HEK293T (cell line): ENCODE measurements at regions not wholly inside any gene's neighbourhood (a gene's known extent, or its start where the extent isn't known, plus 50 kb on each side); places are given as distances from the start of the nearest gene placed in this dataset.

Source experiments
- ARNT ChIP-seq: fragments of 450-650 bp; IDR thresholded peaks from 2 replicates; pipeline ENCODE4 v1.6.1; 2017; ENCODE audit warnings: mild to moderate bottlenecking
- BHLHE40 ChIP-seq: fragments of 450-650 bp; IDR thresholded peaks from 2 replicates; pipeline ENCODE4 v1.6.1; 2016; ENCODE audit warnings: mild to moderate bottlenecking, moderate library complexity, borderline replicate concordance
- CTBP1 ChIP-seq: fragments of 450-650 bp; IDR thresholded peaks from 2 replicates; pipeline ENCODE4 v1.6.1; 2016; ENCODE audit warnings: borderline replicate concordance
- ELF4 ChIP-seq: fragments of 450-650 bp; IDR thresholded peaks from 2 replicates; pipeline ENCODE4 v1.6.1; 2017; ENCODE audit warnings: antibody characterized with exemption
- FOXA1 ChIP-seq: fragments of 450-650 bp; IDR thresholded peaks from 2 replicates; pipeline ENCODE4 v1.6.1; 2016; ENCODE audit warnings: mild to moderate bottlenecking
- FOXK2 ChIP-seq: fragments of 450-650 bp; IDR thresholded peaks from 2 replicates; pipeline ENCODE4 v1.6.1; 2016; ENCODE audit warnings: mild to moderate bottlenecking
- FOXM1 ChIP-seq: fragments of 450-650 bp; IDR thresholded peaks from 2 replicates; pipeline ENCODE4 v1.6.1; 2017; ENCODE audit warnings: mild to moderate bottlenecking, borderline replicate concordance
- HDGF ChIP-seq: fragments of 450-650 bp; IDR thresholded peaks from 2 replicates; pipeline ENCODE4 v1.6.1; 2017; ENCODE audit warnings: antibody characterized with exemption, borderline replicate concordance
- L3MBTL2 ChIP-seq: fragments of 450-650 bp; conservative IDR thresholded peaks from 2 replicates; pipeline ENCODE4 v1.6.1; 2016; ENCODE audit warnings: mild to moderate bottlenecking
- NFRKB ChIP-seq: fragments of 450-650 bp; IDR thresholded peaks from 2 replicates; pipeline ENCODE4 v1.6.1; 2016; ENCODE audit warnings: mild to moderate bottlenecking, moderate library complexity
- PKNOX1 ChIP-seq: fragments of 450-650 bp; IDR thresholded peaks from 2 replicates; pipeline ENCODE4 v1.6.1; 2016
- SP1 ChIP-seq: fragments of 450-650 bp; IDR thresholded peaks from 2 replicates; pipeline ENCODE4 v1.6.1; 2017
- TARDBP ChIP-seq: fragments of 450-650 bp; IDR thresholded peaks from 2 replicates; pipeline ENCODE4 v1.6.1; 2016
- ZNF384 ChIP-seq: fragments of 450-650 bp; IDR thresholded peaks from 2 replicates; pipeline ENCODE4 v1.6.1; 2016

GRCh38 chr2:52314231-52314630, 1282.3 kb upstream of the NRXN1 start:
- TF ChIP-seq ZNF384, result no peak
- TF ChIP-seq FOXK2, result no peak
- no peak for TF ChIP-seq ELF4
- no peak for TF ChIP-seq PKNOX1
- no peak for TF ChIP-seq L3MBTL2
- TF ChIP-seq NFRKB, result no peak
- no peak for TF ChIP-seq ARNT
- TF ChIP-seq SP1, result no peak
- TF ChIP-seq BHLHE40, result no peak
- no peak for TF ChIP-seq FOXA1
- TF ChIP-seq HDGF, result no peak
- no peak for TF ChIP-seq TARDBP
- TF ChIP-seq FOXM1, result no peak
- TF ChIP-seq CTBP1, result no peak
